Thoracic aorta (tissue), 2 donors: ENCODE measurements at regions not wholly inside any gene's neighbourhood (a gene's known extent, or its start where the extent isn't known, plus 50 kb on each side); places are given as distances from the start of the nearest gene placed in this dataset.

Source experiments
- ATAC-seq: fragments of 150-250 bp; one replicate; pipeline ENCODE4 v1.8.0; 2017; ENCODE audit warnings: low read depth; ENCODE audit not compliant: insufficient number of reproducible peaks, low FRiP score
- DNase-seq: peaks from one replicate; pipeline ENCODE4 v3.0.0-alpha.2; 2020; ENCODE audit warnings: low spot score
- H3K27ac ChIP-seq, 2 donors: fragments of 200-600 bp; sonication (generic); 1 replicate in 1 of 2; 2 replicates in 1 of 2; pipeline ENCODE4 v1.5.1; 2016; ENCODE audit warnings: mild to moderate bottlenecking in 2 of 2, moderate library complexity in 2 of 2
- H3K27me3 ChIP-seq: fragments of 200-600 bp; sonication (generic); replicated peaks from 2 replicates; pipeline ENCODE4 v1.6.0; 2016; ENCODE audit warnings: mild to moderate bottlenecking; ENCODE audit not compliant: insufficient read depth
- H3K36me3 ChIP-seq: fragments of 200-600 bp; sonication (generic); one replicate; pipeline ENCODE4 v1.5.1; 2016
- H3K4me1 ChIP-seq, 2 donors: fragments of 200-600 bp; sonication (generic); 1 replicate in 1 of 2; 2 replicates in 1 of 2; pipeline versions ENCODE4 v1.5.1 to v1.6.0; 2016; ENCODE audit warnings: low read depth in 2 of 2, mild to moderate bottlenecking in 1 of 2; ENCODE audit not compliant: control insufficient read depth in 1 of 2
- H3K4me3 ChIP-seq: fragments of 200-600 bp; sonication (generic); 2 replicates; pipeline ENCODE4 v1.5.1; 2016; ENCODE audit warnings: mild to moderate bottlenecking
- H3K9me3 ChIP-seq: fragments of 200-600 bp; sonication (generic); 2 replicates; pipeline ENCODE4 v1.5.1; 2016
- CTCF ChIP-seq: fragments of 200-600 bp; sonication (generic); IDR thresholded peaks from one replicate; pipeline ENCODE4 v1.5.1; 2019; ENCODE audit warnings: antibody characterized with exemption

GRCh38 chr17:6213859-6214258 lies 143.7 kb downstream of the WSCD1 start:
- no peak for TF ChIP-seq CTCF
- H3K4me3 ChIP-seq, result no peak overlapping the region
- no peak overlapping the region for H3K27ac ChIP-seq
- H3K36me3 ChIP-seq, result no peaks in the 10 kb centered on the region
- ATAC-seq (no peak), DNase-seq (no peak)
- H3K4me1 ChIP-seq, result no peaks in the 10 kb centered on the region
- H3K9me3 ChIP-seq, result no peaks in the 10 kb centered on the region
- no peaks in the 10 kb centered on the region for H3K27me3 ChIP-seq

GRCh38 chr17:6212766-6213165 lies 142.6 kb downstream of the WSCD1 start:
- H3K4me1 ChIP-seq, result no peaks in the 10 kb centered on the region

GRCh38 chr17:6209829-6210228 lies 139.7 kb downstream of the WSCD1 start:
- TF ChIP-seq CTCF, result no peak
- DNase-seq (no peak), ATAC-seq (no peak)
- Histone ChIP-seq H3K4me1 (no peaks in the 10 kb centered on the region), H3K9me3 (no peaks in the 10 kb centered on the region), H3K27me3 (no peaks in the 10 kb centered on the region), H3K36me3 (no peaks in the 10 kb centered on the region), H3K27ac (no peak overlapping the region), H3K4me3 (no peak overlapping the region)

More at GRCh38 chr17:6212766-6213165, 142.6 kb downstream of the WSCD1 start:
- no peak for TF ChIP-seq CTCF
- ATAC-seq, result no peak
- Histone ChIP-seq H3K4me3 (no peak overlapping the region), H3K27ac (no peak overlapping the region), H3K27me3 (no peaks in the 10 kb centered on the region), H3K9me3 (no peaks in the 10 kb centered on the region), H3K36me3 (no peaks in the 10 kb centered on the region)
- DNase-seq, result no peak

- TF ChIP-seq CTCF, result no peak
- Histone ChIP-seq H3K27ac (no peak overlapping the region), H3K36me3 (no peaks in the 10 kb centered on the region), H3K4me3 (no peak overlapping the region), H3K27me3 (no peaks in the 10 kb centered on the region), H3K4me1 (no peaks in the 10 kb centered on the region), H3K9me3 (no peaks in the 10 kb centered on the region)
- ATAC-seq, result no peak
- DNase-seq, result no peak
Measured at GRCh38 chr17:6208608-6209180, 138.5 kb downstream of the WSCD1 start.

- ATAC-seq (no peak), DNase-seq (no peak)
- Histone ChIP-seq H3K4me3 (no peak overlapping the region), H3K36me3 (no peaks in the 10 kb centered on the region), H3K9me3 (no peaks in the 10 kb centered on the region), H3K4me1 (no peaks in the 10 kb centered on the region), H3K27ac (no peak overlapping the region), H3K27me3 (no peaks in the 10 kb centered on the region)
- no peak for TF ChIP-seq CTCF
Measured at GRCh38 chr17:6205525-6205924, 135.3 kb downstream of the WSCD1 start.
